Suppressor macrophage treated with lipopolysaccharide for 4 hours (primary cell): ENCODE measurements at regions not wholly inside any gene's neighbourhood (a gene's known extent, or its start where the extent isn't known, plus 50 kb on each side); places are given as distances from the start of the nearest gene placed in this dataset.

Experiments used
- DNase-seq: peaks from one replicate; pipeline ENCODE4 v3.0.0-alpha.2; 2020

- no peak for DNase-seq
Measured at GRCh38 chr3:72698154-72698917, 149.9 kb downstream of the SHQ1 start.

DNA sequence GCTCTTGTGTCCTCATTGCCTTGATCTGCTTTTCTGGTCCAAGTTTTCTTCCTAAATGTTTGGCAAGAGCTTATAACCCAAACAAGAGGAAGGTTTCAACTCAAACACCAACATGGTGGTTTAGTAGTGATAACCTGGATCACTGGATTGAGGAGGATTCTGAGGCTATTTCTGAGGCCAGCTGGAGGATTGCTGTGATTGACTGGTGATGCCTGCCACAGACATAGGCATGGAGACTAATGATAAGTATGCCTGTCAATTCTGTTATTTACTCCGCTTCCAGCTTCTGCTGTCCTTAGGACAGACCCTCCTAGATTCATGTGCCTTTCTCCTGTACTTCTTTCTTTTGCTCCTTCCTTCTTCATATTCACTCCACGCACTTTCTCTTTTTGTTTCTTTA is 150.5 kb downstream of the SHQ1 start:
- no peak for DNase-seq

DNA sequence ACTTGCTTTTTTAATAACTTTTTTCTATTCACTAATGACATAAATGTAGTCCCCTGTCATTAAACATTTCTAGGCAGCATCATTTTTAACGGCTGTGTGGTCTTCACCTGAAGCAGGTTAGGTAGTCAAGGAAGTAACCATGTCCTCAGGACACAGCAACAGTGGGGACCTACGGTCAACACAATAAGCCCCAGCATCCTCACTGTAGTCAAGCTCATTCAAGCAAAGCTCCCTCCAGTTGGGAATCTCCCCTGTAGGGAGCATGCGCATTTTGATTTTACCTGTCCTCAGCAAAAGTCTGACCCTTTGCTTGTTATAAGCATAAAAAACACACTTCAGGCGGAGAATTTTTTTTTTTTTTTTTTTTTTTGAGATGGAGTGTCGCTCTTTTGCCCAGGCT is 151.4 kb downstream of the SHQ1 start:
- no peak for DNase-seq

GRCh38 chr3:72694398-72694797 is 153.8 kb downstream of the SHQ1 start:
- no peak for DNase-seq

DNA sequence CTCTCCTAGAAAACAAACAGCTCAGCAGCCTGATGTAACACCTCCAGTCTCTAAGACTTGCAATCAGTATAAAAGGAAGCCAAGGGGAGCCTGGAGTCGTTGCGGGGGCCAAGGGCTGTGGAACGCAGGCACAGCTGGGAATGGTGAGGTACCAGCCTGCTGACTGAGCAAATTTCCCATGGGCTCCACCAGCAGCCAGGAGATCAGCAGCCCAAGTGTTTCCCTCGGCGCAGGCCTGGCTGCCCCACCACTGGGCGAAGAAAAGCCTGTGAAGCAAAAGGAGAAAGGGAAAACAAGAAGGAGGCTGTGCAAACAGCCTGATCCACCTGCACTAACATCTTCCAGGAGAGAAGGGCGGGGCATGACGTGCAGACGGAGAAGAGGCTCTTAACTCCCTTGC is 155.3 kb downstream of the SHQ1 start:
- DNase-seq, result no peak

DNA sequence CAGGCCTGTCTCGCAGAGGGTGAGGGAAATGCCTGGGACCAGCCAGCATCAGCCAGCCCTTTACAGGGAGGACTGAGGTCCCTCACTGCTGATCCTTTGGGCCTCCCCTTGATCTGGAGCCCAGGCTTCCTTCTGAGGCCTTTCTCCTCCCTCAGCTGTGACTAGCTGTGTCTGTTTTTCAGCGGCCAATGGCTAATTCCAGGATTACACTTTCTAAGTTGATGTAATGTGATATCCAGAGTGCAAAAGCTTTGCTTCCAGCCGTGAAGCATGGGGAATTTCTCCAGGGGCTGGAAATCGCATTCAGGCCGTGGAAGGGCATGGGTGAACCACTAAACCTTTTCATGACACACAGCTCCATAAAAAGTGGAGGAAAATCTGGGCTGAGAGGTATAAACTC is 157.6 kb downstream of the SHQ1 start:
- DNase-seq, result no peak

DNA sequence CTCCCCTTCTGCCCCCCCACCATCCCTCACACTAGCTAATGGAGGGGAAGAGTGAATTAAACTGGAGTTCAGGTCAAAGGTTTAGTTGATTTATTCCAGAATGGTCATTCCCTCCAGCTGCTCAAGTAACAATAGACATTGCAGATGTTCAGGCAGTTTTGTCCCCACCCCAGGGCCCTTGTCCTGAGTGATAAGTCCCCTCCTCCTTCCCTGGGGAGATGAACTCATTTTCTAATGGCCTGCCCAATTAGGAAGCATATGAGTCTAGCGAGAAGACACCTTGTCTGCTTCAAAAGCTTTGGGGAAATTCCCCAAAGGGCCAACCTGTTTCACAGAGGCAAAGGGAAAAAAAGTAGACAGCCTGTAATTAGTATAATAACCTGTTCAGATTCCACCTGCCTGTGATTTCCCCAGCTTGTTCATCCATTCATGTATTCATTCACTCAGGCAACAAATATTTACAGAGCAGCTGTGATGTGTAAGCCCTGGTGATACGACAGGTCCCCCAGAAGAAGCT is 165.3 kb downstream of the SHQ1 start:
- DNase-seq, result no peak

- DNase-seq, result no peak
Measured at GRCh38 chr3:72681598-72681997, 166.6 kb downstream of the SHQ1 start.

- no peak for DNase-seq
Measured at GRCh38 chr3:72680766-72681165, 167.5 kb downstream of the SHQ1 start.

- DNase-seq, result no peak
Measured at GRCh38 chr3:72679540-72680198, 168.6 kb downstream of the SHQ1 start.

- peak; percentile 14 for DNase-seq
Measured at GRCh38 chr3:72678867-72679266, 169.4 kb downstream of the SHQ1 start.

DNA sequence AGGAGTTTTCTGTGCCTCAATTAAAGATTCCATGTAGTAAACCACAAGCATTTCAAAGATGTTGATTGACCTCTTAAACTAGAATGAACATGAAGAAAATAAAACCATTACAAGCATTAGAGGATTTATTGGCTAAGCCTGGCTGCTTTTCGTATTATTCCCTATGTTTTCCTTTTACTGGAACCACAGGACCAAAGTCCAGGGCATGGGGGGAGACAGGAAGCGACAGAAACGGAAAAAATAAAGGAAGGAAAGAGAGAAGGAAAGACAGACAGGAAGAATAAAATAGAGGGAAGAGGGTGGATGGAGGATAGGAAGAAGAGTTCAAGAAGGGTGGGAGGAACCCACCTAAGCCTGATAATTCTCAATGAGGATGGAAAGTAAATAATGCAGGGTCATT is 169.9 kb downstream of the SHQ1 start:
- no peak for DNase-seq

- DNase-seq, result peak; percentile 57
Measured at GRCh38 chr3:72675243-72675642, 173.0 kb downstream of the SHQ1 start.

DNA sequence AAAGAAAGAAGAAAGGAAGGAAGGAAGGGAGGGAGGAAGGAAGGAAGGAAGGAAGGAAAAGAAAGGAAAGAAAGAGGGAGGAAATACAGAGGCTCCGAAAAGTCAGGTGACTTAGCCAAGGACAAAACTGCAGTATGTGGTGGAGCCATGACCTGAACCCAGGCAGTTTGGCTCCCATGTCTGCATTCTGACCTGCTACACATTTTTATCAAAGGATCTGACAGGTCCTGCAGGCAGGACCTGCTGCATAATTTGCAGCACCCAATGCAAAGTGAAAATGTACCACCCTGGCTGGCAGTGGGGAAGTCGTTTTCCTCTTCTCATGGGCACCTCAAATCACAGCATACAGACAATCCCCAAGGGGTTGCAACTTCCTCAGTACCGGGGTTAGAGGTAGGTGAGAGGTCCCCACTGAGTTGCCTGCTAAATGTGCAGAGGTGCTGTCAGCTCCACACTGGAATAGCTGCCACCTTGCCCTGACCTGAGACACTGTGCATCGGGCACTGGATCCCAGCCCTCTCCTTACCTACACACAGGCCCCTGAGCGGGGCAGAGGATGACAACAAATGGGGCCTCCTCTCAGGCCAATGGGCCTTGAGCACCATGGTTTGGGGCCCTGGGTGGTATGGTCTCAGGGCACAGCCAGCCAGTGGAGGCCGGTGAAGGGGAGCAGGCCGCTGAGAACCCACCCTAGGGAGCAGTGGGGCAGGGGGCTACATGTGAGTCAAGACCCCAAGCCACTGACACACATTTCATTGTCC is 175.1 kb downstream of the SHQ1 start:
- no peak for DNase-seq

DNA sequence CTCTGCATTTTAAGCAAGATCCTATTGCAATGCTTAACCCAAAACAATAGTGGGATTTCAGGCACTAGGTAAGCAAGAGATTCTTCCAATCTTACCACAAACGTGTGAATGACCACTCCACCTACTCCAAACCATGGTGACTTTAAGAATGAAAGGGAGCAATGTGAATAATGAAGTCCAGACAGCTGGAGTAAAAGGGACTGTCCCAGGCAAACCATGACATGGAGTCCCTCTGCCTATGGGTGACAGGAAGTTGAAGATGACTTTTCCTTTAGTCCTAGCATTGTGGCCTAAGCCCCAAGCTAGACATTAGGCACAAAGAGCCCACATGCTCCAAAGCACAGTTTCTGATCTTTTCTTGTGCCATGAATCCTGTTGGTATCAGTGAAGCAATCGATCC is 179.0 kb downstream of the SHQ1 start:
- DNase-seq, result peak; percentile 6

DNA sequence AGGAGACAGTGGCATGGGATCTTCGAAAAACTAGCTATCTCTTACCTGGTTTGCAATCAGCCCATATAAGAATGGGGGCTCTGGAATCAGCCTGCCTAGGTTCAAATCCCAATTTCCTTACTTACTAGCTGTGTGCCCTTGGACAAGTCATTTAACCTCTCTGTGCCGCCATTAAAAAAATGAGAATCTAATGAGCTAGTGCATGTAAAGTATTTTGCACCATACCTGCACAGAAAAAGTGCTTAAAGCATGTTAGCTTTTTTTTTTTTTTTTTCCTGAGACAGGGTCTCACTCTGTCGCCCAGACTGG is 181.8 kb downstream of the SHQ1 start:
- no peak for DNase-seq

GRCh38 chr3:72665701-72666446 is 182.4 kb downstream of the SHQ1 start:
- peak; percentile 48 for DNase-seq

DNA sequence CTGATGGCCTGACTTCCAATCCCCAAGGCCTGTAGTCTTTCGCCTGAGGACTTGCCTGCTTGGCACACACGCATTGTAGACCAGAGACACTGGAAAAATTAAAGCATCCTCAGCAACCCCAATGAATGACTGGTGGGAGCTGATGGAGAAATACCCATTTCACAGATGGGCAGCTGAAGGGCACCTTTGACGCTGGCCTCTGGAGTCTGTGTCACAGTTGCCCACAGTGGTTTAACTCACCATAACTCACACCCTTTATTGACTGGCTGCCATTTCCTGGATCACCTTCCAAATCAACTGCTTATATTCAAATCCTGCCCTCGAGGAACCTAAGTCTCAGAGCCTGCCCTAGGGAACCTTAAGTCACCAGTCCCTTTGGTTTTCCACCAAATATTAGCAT is 183.1 kb downstream of the SHQ1 start:
- DNase-seq, result no peak

- DNase-seq, result no peak
Measured at GRCh38 chr3:72664184-72664975, 183.9 kb downstream of the SHQ1 start.

GRCh38 chr3:72663429-72663828 is 184.8 kb downstream of the SHQ1 start:
- DNase-seq, result no peak

DNA sequence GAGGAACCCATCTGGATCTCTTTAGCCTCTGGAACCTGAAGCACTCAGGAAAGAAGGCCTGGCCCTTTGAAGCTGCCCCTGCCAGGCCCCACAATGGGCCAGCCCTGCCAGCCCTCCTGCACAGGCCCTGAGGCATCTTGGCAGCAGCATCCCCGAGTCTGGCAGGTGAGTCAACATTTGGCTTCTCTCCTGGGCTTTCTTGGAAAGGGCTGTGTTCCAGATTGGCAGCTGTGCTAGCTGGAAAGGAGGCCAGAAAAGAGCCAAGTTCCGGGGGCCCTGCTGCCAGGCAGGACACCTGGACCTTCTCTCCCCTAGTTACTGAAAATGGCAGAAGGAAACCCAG is 187.2 kb downstream of the SHQ1 start:
- no peak for DNase-seq
